HG02571 (cell line): ENCODE measurements at regions not wholly inside any gene's neighbourhood (a gene's known extent, or its start where the extent isn't known, plus 50 kb on each side); places are given as distances from the start of the nearest gene placed in this dataset.
"Not testable (repeated sequence)": the region's sequence is repeated elsewhere in the genome, so short reads cannot be mapped to it uniquely, and the experiment has no call there.

Experiments
- ATAC-seq: cut with Tn5 transposase; IDR thresholded peaks from one replicate; pipeline ENCODE4 v1.9.1; 2021; ENCODE audit warnings: mild to moderate bottlenecking, moderate library complexity; ENCODE audit not compliant: unreplicated experiment

DNA sequence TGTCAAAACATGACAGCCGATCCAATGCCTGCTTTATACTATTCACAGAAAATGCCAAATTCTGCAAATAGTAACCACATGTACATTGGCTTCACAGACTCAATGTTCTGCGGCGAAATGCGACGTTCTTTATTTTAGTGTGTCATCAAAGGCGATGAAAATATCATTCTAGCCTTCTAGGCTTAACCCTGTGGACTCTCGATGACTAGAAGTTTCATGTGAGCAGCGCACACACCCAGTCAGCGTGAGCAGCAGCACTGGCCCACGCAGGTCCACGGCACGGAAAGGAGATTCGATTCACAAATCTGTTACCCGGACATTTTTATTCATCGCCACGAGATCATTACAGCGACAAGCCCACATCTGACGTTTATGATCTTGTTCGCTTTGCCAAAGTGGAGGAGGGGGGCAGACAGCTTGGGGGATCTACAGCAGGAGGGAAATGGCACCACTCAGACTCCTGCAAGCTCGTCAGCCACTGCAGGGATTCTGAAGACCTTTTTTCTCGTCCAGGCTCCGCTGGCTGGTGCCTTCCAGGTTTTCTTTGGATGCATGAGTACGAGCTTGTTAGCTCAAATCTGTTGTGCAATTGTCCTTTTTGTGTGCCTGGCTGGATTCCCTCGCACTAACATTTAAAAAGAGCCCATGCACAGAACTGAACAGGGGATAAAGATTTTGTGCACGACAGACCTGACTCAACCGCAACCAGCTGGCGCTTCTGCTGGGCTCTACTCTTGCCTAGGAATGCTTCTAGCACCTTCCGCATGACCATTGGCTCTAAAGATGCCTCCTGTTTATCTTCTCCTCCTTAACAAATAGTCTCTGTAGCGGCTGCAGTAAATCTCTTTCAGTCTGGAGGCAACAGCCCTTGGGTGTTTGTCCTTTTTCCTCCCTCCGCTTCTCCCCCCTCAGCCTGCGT, 938.4 kb downstream of the MCTP2 start:
- no peak for ATAC-seq

DNA sequence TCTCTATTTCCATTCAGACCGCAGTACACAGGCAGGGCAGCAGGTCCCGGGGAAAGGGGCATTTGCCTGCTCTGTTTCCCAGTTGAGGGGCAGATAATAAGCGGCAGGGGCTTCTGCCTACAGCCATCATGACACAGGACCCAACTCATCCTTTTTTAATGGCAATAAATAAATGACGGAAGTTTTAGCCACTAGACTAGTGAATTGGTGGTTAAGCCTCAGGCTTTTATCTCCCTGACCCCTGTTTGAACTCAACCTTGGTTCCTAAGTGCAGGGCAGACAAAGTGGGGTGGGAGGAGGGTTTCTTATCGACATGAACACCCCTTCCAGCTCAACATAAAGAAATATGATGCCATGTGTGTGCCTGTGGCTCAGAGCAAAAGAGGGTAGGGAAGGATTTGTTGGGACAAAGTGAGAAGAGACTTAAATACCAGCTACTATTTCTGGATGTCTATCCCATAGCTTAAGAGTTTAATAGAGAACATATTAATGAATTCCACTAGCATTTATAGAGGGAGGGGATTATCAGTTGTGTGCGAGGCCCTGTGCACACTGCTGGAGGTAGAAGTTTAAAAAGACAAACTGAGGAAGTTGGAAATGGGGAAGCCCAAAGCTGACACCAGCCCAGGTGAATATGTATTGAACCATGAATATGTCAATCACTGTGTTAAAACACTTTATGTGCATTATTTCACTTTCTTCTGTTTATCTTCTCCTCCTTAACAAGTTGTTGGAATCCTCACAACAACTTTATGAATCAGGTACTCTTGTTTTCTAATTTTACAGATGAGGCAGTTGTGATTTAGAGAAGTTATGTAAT, 939.4 kb downstream of the MCTP2 start:
- no peak for ATAC-seq

DNA sequence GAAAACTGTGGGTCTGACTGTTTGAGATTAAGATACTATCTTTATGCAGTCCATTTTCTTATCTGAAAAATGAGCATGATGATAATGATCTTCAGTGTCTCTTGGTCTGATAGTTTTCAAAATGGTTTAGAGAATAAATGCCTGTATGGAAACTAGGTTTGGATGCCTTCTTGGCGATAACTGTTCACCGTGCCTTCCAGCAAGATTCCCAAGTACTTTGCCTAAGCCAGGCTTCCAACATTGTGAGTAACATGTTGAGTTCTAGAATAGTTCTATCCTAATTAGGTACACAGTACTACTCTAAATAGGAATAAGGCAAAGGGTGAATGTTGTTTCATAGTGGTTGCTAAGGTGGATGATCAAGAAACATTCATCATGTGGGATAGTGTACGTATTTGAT, 940.2 kb downstream of the MCTP2 start:
- no peak for ATAC-seq

DNA sequence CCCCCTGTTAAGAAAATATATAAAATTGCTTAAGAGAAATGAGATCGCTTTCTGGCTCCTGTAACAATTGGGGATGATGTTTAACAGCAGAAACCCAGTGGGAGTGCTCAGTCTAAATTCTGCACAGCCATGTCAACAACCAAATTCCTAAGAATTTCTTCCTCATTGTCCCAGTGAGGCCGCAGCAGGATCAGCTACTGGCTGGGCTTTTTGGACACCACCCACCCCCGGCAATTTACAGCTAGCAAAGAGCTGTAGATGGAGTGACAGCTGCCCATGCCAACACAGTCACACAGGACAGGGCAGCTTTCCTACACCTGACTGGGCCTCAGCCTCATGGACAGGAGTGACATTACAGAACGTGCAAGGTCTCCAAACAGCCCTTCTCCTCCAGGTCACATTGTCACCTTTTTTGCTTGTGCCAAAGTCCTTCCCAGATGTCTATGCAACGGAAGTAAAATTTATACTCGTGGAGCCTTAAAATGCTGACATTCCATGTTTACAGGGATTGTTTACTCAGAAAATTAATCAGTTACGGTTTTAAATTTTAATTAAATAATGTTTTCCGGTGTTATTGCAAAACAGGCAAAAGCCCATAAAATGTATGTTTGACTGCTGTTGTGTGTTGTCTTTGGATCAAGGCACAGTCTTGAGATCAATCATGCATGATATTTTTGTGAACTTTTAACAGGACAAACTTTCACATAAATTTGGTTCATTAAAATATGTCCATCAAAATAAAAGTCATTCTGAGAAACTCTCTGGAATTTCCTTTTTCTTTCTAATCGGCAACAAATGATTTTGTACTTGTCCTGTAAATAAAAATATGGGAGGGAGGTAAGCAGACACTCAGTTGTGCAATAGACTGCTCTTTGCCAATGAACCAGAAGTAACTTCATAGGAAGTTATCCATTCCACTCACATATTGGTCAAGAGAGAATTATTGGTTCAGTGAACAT, 943.2 kb downstream of the MCTP2 start:
- ATAC-seq, result no peak

DNA sequence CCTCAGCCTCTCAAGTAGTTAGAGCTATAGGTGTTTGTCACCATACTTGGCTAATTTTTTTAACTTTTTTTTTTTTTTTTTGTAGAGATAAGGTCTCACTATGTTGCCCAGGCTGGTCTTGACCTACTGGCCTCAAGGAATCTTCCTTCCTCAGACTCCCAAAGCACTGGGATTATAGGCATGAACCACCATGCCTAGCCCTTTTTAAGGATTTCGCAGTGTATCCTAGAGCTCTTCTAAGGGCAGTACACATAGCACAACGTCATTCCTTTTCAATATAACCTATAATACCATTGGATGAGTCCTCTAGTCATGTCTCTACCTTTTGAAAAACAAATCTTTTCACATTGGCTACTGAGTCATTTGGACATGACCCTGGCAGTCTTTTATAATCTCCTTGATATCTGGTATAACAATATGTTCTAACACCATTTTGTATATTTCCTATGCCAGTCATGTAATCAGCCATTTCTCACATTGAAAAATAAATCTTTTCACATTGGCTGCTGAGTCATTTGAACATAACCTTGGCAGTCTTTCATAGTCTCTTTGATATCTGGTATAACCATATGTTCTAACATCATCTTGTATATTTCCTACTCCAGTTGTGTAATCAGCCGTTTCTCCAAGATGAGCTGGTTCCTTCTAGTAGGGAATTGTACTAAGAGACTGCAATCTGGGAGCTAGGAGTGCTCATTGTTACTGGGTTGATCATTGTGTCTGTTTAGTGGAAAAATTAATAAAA, 944.7 kb downstream of the MCTP2 start:
- no peak for ATAC-seq

DNA sequence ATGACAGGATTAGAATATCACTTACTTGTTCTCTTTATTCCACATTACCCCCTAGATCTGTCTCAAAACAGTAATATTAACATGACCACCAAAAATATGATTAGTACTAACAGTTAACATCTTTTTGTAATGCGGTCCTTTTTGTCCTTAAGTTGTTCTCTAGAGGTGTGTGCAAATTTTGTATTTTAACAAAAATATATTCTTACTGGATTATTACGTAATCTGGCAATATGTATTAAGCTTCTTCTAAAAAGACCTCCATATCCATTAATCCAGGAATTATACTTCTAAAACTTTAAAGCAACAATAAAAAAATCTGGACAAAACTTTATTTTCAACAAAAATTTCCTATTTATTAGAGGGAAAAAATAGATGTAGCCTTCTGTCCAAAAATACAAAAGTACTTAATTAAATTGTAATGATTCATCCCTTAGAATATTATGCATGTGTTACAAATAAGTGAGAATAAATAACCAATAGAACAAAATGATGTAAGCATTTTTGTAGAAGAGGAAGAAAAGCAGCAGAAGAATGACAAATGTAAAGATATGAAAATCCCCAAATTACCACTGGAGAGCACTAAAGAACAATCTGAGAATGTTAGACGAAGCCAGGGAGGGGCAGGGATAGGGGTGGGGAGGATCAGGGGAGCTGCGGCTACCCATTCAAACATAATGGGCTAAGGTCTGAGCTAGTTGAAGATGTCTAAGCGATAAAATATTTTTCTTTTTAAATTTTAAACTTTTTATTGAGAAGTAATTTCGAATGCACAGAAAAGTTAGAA, 945.6 kb downstream of the MCTP2 start:
- ATAC-seq, result no peak

DNA sequence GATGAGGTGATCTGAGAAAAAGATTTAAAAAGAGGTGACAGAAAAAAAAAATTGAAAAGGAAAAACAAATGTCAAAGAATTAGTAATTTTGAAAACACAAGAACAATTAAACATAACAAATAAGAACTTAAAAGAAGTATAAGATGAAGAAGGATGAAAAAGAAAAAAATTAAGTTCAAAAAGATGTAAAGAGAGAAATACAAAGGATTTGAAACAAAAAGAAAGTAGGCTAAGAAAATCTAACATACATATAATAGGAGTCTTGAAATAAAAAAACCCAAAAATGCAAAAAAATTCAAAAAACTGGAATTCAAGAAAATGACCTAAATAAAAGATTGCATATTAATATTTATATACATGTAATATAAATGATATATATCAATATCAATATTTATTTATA, 949.2 kb downstream of the MCTP2 start:
- no peak for ATAC-seq

DNA sequence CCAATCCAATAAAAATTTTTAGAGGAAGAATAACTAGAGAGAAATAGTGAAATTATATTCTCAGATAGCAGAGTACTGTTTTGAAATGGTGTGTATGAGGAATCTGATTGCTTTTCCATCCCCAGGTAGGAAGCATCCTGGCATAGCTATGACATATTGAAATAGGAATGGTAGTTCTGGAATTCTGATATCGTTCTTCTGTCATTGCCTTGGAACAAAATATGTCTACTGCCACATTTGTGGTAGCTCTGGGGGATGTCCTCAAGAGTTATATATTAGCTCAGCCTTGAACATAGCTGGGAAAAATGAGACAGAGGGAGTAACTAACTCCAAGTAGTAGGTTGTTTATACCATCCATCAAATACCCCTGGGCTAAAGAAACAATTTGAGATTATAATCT, 950.7 kb downstream of the MCTP2 start:
- ATAC-seq, result no peak

DNA sequence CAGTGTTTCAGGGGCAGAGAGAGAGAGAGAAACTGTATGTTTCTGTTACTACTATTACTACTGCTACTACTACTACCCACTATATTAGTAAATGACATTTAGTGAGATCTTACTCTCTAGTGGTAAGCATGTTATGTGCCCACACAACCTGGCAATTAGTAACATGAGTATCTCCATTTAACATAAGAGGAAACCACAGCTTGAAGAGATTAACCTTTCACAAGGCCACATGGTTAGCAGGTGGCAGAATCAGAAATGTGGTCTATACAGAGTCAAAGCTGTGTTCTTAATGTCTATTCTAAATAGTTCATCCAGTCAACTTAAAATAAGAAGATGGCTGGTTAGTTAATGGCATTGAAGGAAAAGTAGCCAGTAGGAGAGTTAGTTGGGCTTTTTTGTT, 961.6 kb downstream of the MCTP2 start:
- no peak for ATAC-seq

DNA sequence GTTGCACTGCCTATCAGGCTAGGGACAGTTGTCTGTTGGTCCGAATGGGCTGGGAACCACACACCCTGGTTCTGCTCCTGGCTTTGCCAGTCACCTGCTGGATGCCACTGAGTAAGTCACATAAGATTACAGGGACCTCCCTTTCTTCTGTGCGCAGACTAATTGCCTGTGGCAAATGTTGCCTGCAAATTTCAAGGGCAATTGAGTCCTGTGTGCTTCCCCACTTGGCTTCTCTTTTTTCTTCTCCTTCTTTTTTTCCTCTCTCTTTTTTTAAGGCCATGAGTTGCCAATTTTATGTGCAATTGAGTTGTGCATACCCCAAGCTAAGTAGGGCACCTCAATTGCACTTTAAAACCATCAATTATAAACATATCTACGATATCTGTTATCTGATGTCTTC, 963.4 kb downstream of the MCTP2 start:
- no peak for ATAC-seq

DNA sequence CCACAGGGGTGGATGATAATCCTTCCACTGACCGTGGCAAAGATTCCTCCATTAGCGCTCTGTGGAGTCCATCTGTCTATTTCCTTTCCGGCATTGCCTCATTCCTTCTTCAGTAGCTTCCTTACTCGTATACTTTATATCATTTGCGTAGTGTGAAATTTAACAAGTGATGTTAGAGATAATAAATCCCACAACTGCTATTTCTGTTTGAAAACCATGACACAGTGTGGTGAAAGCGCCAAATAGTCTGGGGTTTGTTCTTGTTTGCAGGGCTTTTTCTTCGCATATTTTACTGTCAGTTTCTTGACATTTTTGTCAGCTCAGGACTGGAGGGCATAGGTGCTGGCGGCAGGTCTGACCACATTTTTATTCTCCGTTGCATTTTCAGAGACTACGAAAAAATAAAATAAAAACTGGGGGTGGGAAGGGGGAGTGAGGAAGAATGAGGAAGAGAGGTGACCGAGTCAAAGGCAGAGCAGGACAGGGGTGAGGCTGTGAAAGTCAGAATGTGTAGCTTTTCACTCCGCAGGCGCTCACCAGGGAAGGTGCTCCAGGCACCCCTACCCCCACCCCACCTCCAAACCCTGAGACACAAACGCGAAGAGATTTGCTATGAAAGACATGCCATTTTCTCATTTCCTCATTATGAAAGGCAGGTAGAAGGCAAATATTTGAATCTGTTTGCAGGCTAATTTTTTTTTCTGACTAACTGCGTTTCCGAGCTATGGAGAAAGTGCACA, 965.0 kb downstream of the MCTP2 start:
- ATAC-seq, result no peak

DNA sequence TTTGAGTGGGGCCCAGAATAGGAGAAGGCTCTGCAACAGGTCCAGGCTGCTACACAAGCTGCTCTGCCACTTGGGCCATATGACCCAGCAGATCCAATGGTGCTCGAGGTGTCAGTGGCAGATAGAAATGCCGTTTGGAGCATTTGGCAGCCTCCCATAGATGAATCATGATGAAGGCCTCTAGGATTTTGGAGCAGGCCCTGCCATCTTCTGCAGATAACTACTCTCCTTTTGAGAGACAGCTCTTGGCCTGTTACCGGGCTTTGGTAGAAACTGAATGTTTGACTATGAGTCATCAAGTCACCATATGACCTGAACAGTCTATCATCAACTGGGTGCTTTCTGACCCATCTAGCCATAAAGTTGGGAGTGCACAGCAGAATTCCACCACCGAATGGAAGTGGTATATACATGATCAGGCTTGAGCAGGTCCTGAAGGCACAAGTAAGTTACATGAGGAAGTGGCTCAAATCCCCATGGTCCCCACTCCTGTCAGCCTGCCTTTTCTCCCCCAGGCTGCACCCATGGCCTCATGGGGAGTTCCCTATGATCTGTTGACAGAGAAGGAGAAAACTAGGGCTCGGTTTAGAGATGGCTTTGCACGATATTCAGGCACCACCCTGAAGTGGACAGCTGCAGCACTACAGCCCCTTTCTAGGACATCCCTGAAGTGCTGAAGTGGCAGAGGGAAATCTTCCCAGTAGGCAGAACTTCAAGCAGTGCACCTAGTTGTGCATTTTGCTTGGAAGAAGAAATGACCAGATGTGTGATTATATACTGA, 971.4 kb downstream of the MCTP2 start:
- ATAC-seq, result no peak

DNA sequence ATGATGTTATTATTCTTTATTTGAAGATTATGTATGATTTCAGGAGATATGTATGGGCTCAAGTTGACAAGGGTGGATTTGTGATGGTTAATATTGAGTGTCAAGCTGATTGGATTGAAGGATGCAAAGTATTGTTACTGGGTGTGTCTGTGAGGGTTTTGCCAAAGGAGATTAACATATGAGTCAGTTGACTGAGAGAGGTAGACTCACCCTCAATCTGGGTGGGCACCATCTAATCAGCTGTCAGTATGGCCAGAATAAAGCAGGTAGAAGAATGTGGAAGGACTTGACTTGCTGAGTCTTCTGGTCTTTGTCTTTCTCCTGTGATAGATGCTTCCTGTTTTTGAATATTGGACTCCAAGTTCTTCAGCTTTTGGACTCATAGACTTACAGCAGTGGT, 973.7 kb downstream of the MCTP2 start:
- no peak for ATAC-seq

DNA sequence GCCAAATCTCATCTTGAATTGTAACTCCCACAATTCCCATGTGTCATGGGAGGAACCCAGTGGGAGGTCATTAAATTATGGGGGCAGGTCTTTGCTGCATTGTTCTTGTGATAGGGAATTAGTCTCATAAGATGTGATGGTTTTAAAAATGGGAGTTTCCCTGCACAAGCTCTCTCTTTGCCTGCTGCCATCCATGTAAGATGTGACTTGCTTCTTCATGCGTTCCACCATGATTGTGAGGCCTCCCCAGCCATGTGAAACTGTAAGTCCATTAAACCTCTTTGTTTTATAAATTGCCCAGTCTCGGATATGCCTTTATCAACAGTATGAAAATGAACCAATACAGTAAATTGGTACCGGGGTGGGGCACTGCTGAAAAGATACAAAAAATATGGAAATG, 974.5 kb downstream of the MCTP2 start:
- ATAC-seq, result not testable (repeated sequence)

DNA sequence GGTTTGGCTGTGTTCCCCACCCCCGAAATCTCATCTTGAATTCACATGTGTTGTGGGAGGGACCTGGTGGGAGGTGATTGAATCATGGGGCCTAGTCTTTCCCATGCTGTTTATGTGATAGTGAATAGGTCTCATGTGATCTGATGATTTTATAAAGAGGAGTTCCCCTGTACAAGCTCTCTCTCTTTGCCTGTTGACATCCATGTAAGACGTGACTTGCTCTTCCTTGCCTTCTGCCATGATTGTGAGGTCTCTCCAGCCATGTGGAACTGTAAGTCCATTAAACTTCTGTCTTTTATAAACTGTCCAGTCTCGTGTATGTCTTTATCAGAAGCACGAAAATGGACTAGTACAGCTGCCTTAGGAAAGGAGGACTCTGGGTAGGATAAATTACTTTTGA, 976.7 kb downstream of the MCTP2 start:
- ATAC-seq, result no peak

DNA sequence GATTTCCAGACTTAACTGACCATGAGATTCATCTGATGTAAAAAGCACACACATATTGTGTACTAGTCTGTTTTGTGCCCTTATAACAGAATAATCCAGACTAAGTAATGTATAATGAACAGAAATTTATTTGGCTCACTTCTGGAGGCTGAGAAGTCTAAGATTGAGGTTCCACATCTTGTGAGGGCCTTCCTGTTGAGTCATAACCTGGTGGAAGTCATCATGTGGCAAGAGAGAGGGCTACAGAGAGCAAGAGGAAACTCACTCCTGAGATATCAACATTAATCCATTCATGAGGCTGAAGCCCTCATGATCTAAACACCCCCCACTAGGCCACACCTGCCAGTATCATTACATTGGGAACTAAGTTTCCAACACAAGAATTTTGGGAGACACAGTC, 977.6 kb downstream of the MCTP2 start:
- no peak for ATAC-seq

DNA sequence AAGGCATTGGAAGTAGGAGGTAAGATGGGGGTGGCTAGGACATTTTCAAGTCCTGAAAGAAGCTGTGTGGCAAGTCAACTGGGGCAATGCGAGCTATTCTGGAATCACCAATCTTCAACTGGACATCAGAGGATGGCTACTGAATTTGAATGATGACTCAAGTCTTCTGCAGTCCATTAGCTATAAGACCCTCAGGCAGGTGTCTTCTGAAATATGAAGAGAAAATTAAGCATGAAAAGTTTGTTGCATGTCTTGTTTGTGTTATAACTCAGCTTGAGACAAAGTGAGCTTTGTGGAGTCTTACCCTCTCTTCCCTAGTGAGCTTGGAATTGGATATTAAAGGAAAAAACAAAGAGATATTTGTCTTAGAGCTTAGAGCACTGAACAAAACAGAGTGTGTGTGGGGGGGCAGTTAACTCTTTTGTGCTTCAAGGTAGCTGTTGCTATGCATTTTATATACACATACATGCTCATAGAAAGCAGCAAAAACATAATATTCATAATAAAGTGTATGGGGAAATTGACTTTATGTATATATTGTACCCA, 979.1 kb downstream of the MCTP2 start:
- no peak for ATAC-seq

DNA sequence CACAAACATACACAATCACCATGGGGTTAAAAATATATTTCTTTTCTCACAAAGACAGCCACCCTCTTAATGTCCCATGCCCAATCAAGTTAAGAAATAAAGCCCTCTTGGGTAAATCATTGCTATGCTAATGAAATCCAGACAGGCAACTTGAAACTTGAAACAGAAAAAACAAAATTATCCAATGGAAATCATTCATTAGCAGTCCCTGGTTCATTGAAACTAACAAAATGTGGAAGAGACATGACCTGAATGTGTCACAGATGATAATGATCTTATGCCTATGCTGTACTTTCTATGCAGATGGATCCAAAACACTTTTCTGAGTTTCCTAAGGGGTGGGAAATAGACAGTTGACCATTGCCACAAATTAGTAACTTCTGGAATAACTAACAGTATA, 983.7 kb downstream of the MCTP2 start:
- ATAC-seq, result no peak
